Esophagus muscularis mucosa (tissue), 4 donors: ENCODE measurements at regions not wholly inside any gene's neighbourhood (a gene's known extent, or its start where the extent isn't known, plus 50 kb on each side); places are given as distances from the start of the nearest gene placed in this dataset.

Experiments used
- EP300 ChIP-seq: sonication (generic); formaldehyde crosslinking; IDR thresholded peaks from one replicate; pipeline ENCODE4 v1.6.1; 2017; ENCODE audit warnings: antibody characterized with exemption
- POLR2A ChIP-seq: fragments of 450-650 bp; IDR thresholded peaks from one replicate; pipeline ENCODE4 v1.6.1; 2017; ENCODE audit warnings: antibody characterized with exemption, moderate library complexity, mild to moderate bottlenecking, low read depth
- POLR2AphosphoS5 ChIP-seq, 2 donors: sonication (generic); formaldehyde crosslinking; IDR thresholded peaks; one replicate each; pipeline ENCODE4 v1.6.1; 2017; ENCODE audit warnings: antibody characterized with exemption in 2 of 2
- TF ChIP-seq, protein P1 (sequence below), 3 experiments: fragments of 200-600 bp in 2 of 3; fragments of 450-650 bp in 1 of 3; sonication (generic) in 2 of 3; IDR thresholded peaks; one replicate each; pipeline ENCODE4 v1.5.1; 2017 to 2019; ENCODE audit warnings: antibody characterized with exemption in 3 of 3, mild to moderate bottlenecking in 2 of 3, moderate library complexity in 1 of 3

DNA sequence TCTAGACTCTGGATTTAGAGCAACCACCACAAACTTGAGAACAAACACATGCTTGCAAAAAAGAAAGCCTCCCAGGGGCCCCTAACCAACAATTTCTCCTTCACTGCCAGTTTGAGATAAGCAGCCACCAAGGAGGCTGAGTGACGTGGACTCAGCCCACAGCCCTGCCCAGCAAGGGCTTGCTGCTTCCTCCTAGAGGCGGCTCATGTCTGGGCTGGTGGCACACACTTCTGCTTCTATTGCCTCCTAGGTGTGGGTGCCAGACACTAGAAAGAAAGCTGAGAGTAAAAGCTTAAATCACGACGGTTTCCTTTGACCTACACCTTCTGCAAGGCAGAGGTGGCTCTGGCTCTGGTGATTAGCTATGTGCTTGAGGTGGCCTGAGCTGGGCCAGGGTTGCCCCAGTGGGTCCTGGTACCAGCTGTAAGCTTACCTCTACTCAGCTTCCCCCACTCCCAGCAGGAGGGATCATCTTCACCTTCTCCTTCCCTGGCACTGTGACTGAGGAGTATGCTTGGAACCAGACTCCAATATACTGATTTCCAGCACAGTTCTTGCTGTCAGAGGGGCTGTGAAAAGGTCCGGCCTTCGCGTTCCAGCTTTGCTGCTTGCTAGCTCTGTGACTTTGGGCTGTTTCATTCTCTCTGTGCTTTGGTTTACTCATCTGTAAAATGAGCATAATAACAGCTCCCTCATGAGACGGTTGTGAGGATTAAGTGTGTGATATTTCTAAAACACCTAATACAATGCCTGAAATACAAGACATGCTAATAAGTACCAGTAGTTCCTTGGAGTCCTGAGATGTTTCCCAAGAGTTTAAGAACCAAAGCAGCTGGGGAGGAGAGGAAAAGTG lies 89.7 kb upstream of the PARP11 start:
- TF ChIP-seq POLR2A (no peak), EP300 (no peak), POLR2AphosphoS5 (IDR thresholded peaks at IDR 0.05) (no peak)
- TF ChIP-seq, protein P1, sequence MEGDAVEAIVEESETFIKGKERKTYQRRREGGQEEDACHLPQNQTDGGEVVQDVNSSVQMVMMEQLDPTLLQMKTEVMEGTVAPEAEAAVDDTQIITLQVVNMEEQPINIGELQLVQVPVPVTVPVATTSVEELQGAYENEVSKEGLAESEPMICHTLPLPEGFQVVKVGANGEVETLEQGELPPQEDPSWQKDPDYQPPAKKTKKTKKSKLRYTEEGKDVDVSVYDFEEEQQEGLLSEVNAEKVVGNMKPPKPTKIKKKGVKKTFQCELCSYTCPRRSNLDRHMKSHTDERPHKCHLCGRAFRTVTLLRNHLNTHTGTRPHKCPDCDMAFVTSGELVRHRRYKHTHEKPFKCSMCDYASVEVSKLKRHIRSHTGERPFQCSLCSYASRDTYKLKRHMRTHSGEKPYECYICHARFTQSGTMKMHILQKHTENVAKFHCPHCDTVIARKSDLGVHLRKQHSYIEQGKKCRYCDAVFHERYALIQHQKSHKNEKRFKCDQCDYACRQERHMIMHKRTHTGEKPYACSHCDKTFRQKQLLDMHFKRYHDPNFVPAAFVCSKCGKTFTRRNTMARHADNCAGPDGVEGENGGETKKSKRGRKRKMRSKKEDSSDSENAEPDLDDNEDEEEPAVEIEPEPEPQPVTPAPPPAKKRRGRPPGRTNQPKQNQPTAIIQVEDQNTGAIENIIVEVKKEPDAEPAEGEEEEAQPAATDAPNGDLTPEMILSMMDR (IDR thresholded peaks at IDR 0.05): no peak
